Caco-2 (cell line): ENCODE measurements at regions not wholly inside any gene's neighbourhood (a gene's known extent, or its start where the extent isn't known, plus 50 kb on each side); places are given as distances from the start of the nearest gene placed in this dataset.

Source experiments
- BruUV-seq: library from RNA; stranded (reverse); fragments of 400-500 nt; replicated peaks from 2 replicates; lab custom pipeline; 2021; lab: Mats Ljungman, UMichigan
- CTCF ChIA-PET: fragments of 300-600 bp; sonication (Branson Sonifier 250); formaldehyde crosslinking; loops from one replicate; lab custom pipeline; 2022; ENCODE audit warnings: antibody characterized with exemption; lab: Charles Lee
- POLR2A ChIA-PET: fragments of 300-600 bp; sonication (Branson Sonifier 250); formaldehyde crosslinking; loops from one replicate; lab custom pipeline; 2022; ENCODE audit warnings: antibody characterized with exemption; lab: Charles Lee
- DNase-seq, 2 experiments: peaks; one replicate each; pipeline versions ENCODE4 v3.0.0 to v3.0.0-alpha.2; 2020 to 2022
- H3K27me3 ChIP-seq: replicated peaks from 2 replicates; pipeline ENCODE4 v1.6.0; 2011; ENCODE audit warnings: low read length; ENCODE audit not compliant: control insufficient read depth, insufficient read depth
- H3K36me3 ChIP-seq: 2 replicates; pipeline ENCODE4 v1.5.1; 2011; ENCODE audit warnings: low read length; ENCODE audit not compliant: control insufficient read depth, insufficient read depth
- H3K4me1 ChIP-seq: fragments of 250-450 bp; sonication (Bioruptor Pico); 2 replicates; pipeline ENCODE4 v1.5.1; 2020; ENCODE audit warnings: mild to moderate bottlenecking
- H3K4me3 ChIP-seq: 2 replicates; pipeline ENCODE4 v1.5.1; 2011; ENCODE audit warnings: low read depth, mild to moderate bottlenecking, control low read depth, low read length
- H3K9me3 ChIP-seq: fragments of 250-450 bp; sonication (Bioruptor Pico); 2 replicates; pipeline ENCODE4 v1.5.1; 2020; ENCODE audit warnings: mild to moderate bottlenecking, moderate library complexity
- H3K27ac Mint-ChIP-seq: one replicate; pipeline ENCODE4 v1.8.0; 2022; ENCODE audit warnings: mixed read lengths; ENCODE audit not compliant: unreplicated experiment
- H3K27me3 Mint-ChIP-seq: one replicate; pipeline ENCODE4 v1.8.0; 2022; ENCODE audit warnings: mixed read lengths; ENCODE audit not compliant: insufficient read depth, unreplicated experiment
- H3K36me3 Mint-ChIP-seq: one replicate; pipeline ENCODE4 v1.8.0; 2022; ENCODE audit warnings: mild to moderate bottlenecking, mixed read lengths; ENCODE audit not compliant: insufficient read depth, unreplicated experiment
- H3K4me1 Mint-ChIP-seq: one replicate; pipeline ENCODE4 v1.8.0; 2022; ENCODE audit warnings: low read depth, mixed read lengths; ENCODE audit not compliant: unreplicated experiment
- H3K4me3 Mint-ChIP-seq: one replicate; pipeline ENCODE4 v1.8.0; 2022; ENCODE audit warnings: mild to moderate bottlenecking, moderate library complexity, mixed read lengths; ENCODE audit not compliant: unreplicated experiment
- H3K9me3 Mint-ChIP-seq: one replicate; pipeline ENCODE4 v1.8.0; 2022; ENCODE audit warnings: mixed read lengths; ENCODE audit not compliant: unreplicated experiment
- intact Hi-C: fragments of 100-400 bp; cut with micrococcal nuclease; formaldehyde crosslinking; loops from one replicate; pipeline ENCODE4 v1.10.0; 2022; ENCODE audit not compliant: unreplicated experiment
- TF ChIP-seq, protein P1 (sequence below), 2 experiments: fragments of 200-600 bp in 1 of 2; IDR thresholded peaks; 1 replicate in 1 of 2; 2 replicates in 1 of 2; pipeline versions ENCODE4 v1.5.1 to v1.8.0; 2011 to 2022; ENCODE audit warnings: antibody characterized with exemption in 1 of 2, control low read depth in 1 of 2, inconsistent platforms in 1 of 2, low read depth in 1 of 2, low read length in 1 of 2, mild to moderate bottlenecking in 1 of 2, moderate library complexity in 1 of 2; ENCODE audit not compliant: insufficient read depth in 1 of 2, severe bottlenecking in 1 of 2, unreplicated experiment in 1 of 2

DNA sequence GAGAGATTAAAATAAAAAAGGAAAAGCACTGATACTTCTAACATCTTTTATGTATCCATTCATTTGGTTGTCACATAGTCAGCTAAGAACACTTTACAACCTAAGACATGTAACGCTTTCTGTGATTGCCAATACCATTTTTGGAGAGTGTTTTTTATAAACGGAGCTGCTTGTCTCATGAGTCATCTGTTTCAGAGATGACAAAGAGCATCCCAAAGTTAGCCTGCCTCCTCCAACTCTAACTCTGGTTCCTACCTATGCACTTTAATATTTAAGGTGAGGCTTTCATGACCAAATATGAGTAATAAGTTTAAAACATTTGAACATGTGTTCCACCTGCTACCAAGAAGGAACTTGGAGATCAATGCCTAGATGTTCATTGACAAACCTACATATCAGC, 260.1 kb upstream of the SMIM21 start:
- TF ChIP-seq, protein P1, sequence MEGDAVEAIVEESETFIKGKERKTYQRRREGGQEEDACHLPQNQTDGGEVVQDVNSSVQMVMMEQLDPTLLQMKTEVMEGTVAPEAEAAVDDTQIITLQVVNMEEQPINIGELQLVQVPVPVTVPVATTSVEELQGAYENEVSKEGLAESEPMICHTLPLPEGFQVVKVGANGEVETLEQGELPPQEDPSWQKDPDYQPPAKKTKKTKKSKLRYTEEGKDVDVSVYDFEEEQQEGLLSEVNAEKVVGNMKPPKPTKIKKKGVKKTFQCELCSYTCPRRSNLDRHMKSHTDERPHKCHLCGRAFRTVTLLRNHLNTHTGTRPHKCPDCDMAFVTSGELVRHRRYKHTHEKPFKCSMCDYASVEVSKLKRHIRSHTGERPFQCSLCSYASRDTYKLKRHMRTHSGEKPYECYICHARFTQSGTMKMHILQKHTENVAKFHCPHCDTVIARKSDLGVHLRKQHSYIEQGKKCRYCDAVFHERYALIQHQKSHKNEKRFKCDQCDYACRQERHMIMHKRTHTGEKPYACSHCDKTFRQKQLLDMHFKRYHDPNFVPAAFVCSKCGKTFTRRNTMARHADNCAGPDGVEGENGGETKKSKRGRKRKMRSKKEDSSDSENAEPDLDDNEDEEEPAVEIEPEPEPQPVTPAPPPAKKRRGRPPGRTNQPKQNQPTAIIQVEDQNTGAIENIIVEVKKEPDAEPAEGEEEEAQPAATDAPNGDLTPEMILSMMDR (IDR thresholded peaks at IDR 0.05; ENCODE audit: insufficient read depth in 1 of 2, low read depth in 1 of 2, low read length in 1 of 2, severe bottlenecking in 1 of 2, unreplicated experiment in 1 of 2) = no peak
- intact Hi-C loops = no loop called here
- Mint-ChIP-seq H3K27ac (no peak overlapping the region), H3K9me3 (no peaks in the 10 kb centered on the region), H3K27me3 (no peaks in the 10 kb centered on the region), H3K4me3 (no peak overlapping the region), H3K4me1 (no peaks in the 10 kb centered on the region), H3K36me3 (no peaks in the 10 kb centered on the region)
- H3K4me1 ChIP-seq = no peaks in the 10 kb centered on the region
- no TSS peak for BruUV-seq
- H3K27me3 ChIP-seq = no peaks in the 10 kb centered on the region
- no peaks in the 10 kb centered on the region for H3K9me3 ChIP-seq
- DNase-seq = no peak
- no peaks in the 10 kb centered on the region for H3K36me3 ChIP-seq
- no peak overlapping the region for H3K4me3 ChIP-seq
- CTCF ChIA-PET = no interaction called here
- POLR2A ChIA-PET = no interaction called here

DNA sequence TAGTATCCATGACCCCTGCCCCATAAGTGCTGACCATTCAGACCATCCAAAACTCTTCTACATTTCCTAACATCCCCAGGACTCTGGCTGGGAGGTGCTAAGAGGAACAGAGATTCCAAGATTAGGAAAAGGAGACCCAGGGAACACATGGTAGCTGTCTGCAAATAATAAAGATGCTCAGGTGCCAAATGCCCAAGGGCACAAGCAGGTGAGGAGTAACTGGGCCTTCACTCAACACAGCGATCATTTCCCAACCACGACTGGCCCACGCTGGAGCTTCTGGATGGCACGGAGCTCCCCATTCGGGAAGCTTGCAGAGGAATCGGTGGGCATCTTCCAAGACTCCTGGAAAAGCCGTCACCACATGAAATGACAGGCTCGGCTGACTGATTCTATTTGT, 255.9 kb upstream of the SMIM21 start:
- intact Hi-C loops = no loop called here
- no peaks in the 10 kb centered on the region for H3K27me3 Mint-ChIP-seq
- TF ChIP-seq, protein P1 (IDR thresholded peaks at IDR 0.05; ENCODE audit: insufficient read depth in 1 of 2, low read depth in 1 of 2, low read length in 1 of 2, severe bottlenecking in 1 of 2, unreplicated experiment in 1 of 2) = no peak

DNA sequence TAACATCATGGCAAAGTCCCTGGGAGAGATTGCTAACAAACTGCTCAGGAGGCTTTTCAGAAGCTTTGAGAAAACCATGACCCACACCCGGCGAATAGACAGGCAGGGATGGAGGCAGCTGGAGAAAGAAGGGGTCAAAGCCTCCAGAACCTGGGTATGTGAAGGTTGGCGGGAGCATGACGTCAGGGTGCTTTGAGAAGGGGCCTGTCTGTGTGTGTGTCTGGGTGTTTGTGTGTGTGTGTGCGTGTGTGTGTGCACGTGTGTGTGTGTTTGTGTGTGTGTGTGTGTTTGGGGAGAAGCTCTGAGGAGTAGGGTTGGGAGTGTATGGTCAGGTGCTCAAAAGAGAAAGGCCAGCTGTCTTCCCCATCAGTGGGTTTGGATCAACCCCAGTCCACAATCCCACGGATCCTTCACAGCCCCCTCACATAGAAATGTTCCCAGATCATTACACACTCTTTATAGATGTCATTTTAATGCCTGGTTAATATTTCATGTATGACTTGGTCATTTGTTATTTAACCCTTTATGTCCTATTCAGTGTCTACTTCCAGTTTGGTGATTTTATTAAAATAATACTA, 254.1 kb upstream of the SMIM21 start:
- H3K4me1 Mint-ChIP-seq = no peaks in the 10 kb centered on the region
- H3K27me3 ChIP-seq = no peaks in the 10 kb centered on the region
- no peak overlapping the region for H3K4me3 Mint-ChIP-seq
- no peak overlapping the region for H3K4me3 ChIP-seq
- DNase-seq = no peak
- ChIA-PET POLR2A (no interaction called here), CTCF (no interaction called here)
- H3K9me3 Mint-ChIP-seq = no peaks in the 10 kb centered on the region
- H3K36me3 Mint-ChIP-seq = no peaks in the 10 kb centered on the region
- H3K27ac Mint-ChIP-seq = no peak overlapping the region
- no peaks in the 10 kb centered on the region for H3K27me3 Mint-ChIP-seq
- TF ChIP-seq, protein P1 (IDR thresholded peaks at IDR 0.05; ENCODE audit: insufficient read depth in 1 of 2, low read depth in 1 of 2, low read length in 1 of 2, severe bottlenecking in 1 of 2, unreplicated experiment in 1 of 2) = no peak
- no peaks in the 10 kb centered on the region for H3K36me3 ChIP-seq
- intact Hi-C loops = no loop called here
- no TSS peak for BruUV-seq
- no peaks in the 10 kb centered on the region for H3K4me1 ChIP-seq
- no peaks in the 10 kb centered on the region for H3K9me3 ChIP-seq

More for the DNA sequence above, 255.9 kb upstream of the SMIM21 start:
- BruUV-seq = no TSS peak
- Histone ChIP-seq H3K4me3 (no peak overlapping the region), H3K27me3 (no peaks in the 10 kb centered on the region), H3K36me3 (no peaks in the 10 kb centered on the region), H3K4me1 (no peaks in the 10 kb centered on the region), H3K9me3 (no peaks in the 10 kb centered on the region)
- H3K9me3 Mint-ChIP-seq = no peaks in the 10 kb centered on the region
- ChIA-PET CTCF (no interaction called here), POLR2A (no interaction called here)
- no peak for DNase-seq
- no peaks in the 10 kb centered on the region for H3K36me3 Mint-ChIP-seq
- H3K4me1 Mint-ChIP-seq = no peaks in the 10 kb centered on the region
- no peak overlapping the region for H3K27ac Mint-ChIP-seq
- H3K4me3 Mint-ChIP-seq = no peak overlapping the region
